Mucosa of descending colon (tissue), 3 donors: ENCODE measurements at regions not wholly inside any gene's neighbourhood (a gene's known extent, or its start where the extent isn't known, plus 50 kb on each side); places are given as distances from the start of the nearest gene placed in this dataset.

ENCODE experiments used
- ATAC-seq: fragments of 200-7000 bp; cut with Tn5 transposase; one replicate; pipeline ENCODE4 v1.9.1; 2020; ENCODE audit warnings: mild to moderate bottlenecking, moderate library complexity
- DNase-seq, 3 donors: peaks; one replicate each; pipeline ENCODE4 v3.0.0-alpha.2; 2020
- H3K36me3 ChIP-seq: fragments of 200-600 bp; one replicate; pipeline ENCODE4 v1.8.0; 2021; ENCODE audit warnings: low read depth, mild to moderate bottlenecking
- H3K4me1 ChIP-seq: fragments of 200-600 bp; one replicate; pipeline ENCODE4 v1.8.0; 2021; ENCODE audit warnings: low read depth, mild to moderate bottlenecking
- H3K4me3 ChIP-seq: fragments of 200-600 bp; one replicate; pipeline ENCODE4 v1.8.0; 2021; ENCODE audit warnings: mild to moderate bottlenecking
- H3K9me3 ChIP-seq: fragments of 200-600 bp; one replicate; pipeline ENCODE4 v1.8.0; 2021; ENCODE audit warnings: mild to moderate bottlenecking
- CTCF ChIP-seq: fragments of 200-600 bp; IDR thresholded peaks from one replicate; pipeline ENCODE4 v1.8.0; 2022; ENCODE audit warnings: antibody characterized with exemption, mild to moderate bottlenecking
- intact Hi-C, 2 donors: fragments of 100-400 bp; cut with DNase I in 1 of 2; cut with micrococcal nuclease in 1 of 2; formaldehyde crosslinking; loops; one replicate each; pipeline versions ENCODE4 v1.11.0 to v1.11.1; 2022; cut with DNase I, micrococcal nuclease
- donor health status: DM: no; HTN: no; CAD: no; lungs with moderate emphysema.
- donor health status: DM: no; HTN: no; CAD: no.
- donor health status: DM: no; HTN: yes; CAD: no.

- H3K4me3 ChIP-seq: no peak overlapping the region
- no peaks in the 10 kb centered on the region for H3K9me3 ChIP-seq
- intact Hi-C loops: no loop called here
- no peak for ATAC-seq
- no peaks in the 10 kb centered on the region for H3K4me1 ChIP-seq
- TF ChIP-seq CTCF: no peak
- no peak for DNase-seq
- no peaks in the 10 kb centered on the region for H3K36me3 ChIP-seq
Measured at GRCh38 chr19:32124585-32124984, 220.8 kb upstream of the ZNF507 start.

- H3K36me3 ChIP-seq: no peaks in the 10 kb centered on the region
- ATAC-seq (peak; percentile 38), DNase-seq (peak in 1 of 3 donors; percentile 16)
- no peak for TF ChIP-seq CTCF
- H3K9me3 ChIP-seq: no peaks in the 10 kb centered on the region
- no peak overlapping the region for H3K4me3 ChIP-seq
- H3K4me1 ChIP-seq: no peaks in the 10 kb centered on the region
- intact Hi-C loops: no loop called here
Measured at GRCh38 chr19:32129141-32129540, 216.3 kb upstream of the ZNF507 start.

- intact Hi-C loops: no loop called here
- Histone ChIP-seq H3K4me1 (no peaks in the 10 kb centered on the region), H3K9me3 (no peaks in the 10 kb centered on the region), H3K36me3 (no peaks in the 10 kb centered on the region), H3K4me3 (no peak overlapping the region)
- ATAC-seq: no peak
- DNase-seq: no peak
- TF ChIP-seq CTCF: no peak
Measured at GRCh38 chr19:32130332-32130731, 215.1 kb upstream of the ZNF507 start.

GRCh38 chr19:32131005-32131404 lies 214.4 kb upstream of the ZNF507 start:
- no peaks in the 10 kb centered on the region for H3K36me3 ChIP-seq
- intact Hi-C loops: no loop called here
- no peaks in the 10 kb centered on the region for H3K9me3 ChIP-seq
- H3K4me1 ChIP-seq: no peaks in the 10 kb centered on the region
- DNase-seq (no peak), ATAC-seq (no peak)
- H3K4me3 ChIP-seq: no peak overlapping the region
- no peak for TF ChIP-seq CTCF

GRCh38 chr19:32138416-32138815 lies 207.0 kb upstream of the ZNF507 start:
- Histone ChIP-seq H3K4me1 (no peaks in the 10 kb centered on the region), H3K9me3 (no peaks in the 10 kb centered on the region), H3K36me3 (no peaks in the 10 kb centered on the region), H3K4me3 (no peak overlapping the region)
- DNase-seq (no peak), ATAC-seq (no peak)
- TF ChIP-seq CTCF: no peak
- intact Hi-C loops: no loop called here

- intact Hi-C loops: no loop called here
- no peak for ATAC-seq
- H3K36me3 ChIP-seq: no peaks in the 10 kb centered on the region
- TF ChIP-seq CTCF: no peak
- H3K4me1 ChIP-seq: no peaks in the 10 kb centered on the region
- no peak overlapping the region for H3K4me3 ChIP-seq
- peaks cover 8% of the 10 kb centered on the region for H3K9me3 ChIP-seq
- no peak for DNase-seq
Measured at GRCh38 chr19:32141840-32142511, 203.4 kb upstream of the ZNF507 start.
